ENCODE measurements at regions not wholly inside any gene's neighbourhood (a gene's known extent, or its start where the extent isn't known, plus 50 kb on each side); places are given as distances from the start of the nearest gene placed in this dataset.

GRCh38 chrX:14291666-14292500, 237.5 kb upstream of the GLRA2 start:
- CTCF ChIA-PET: no interaction called here
- H3K9me3 Mint-ChIP-seq: peaks cover 0 to 11% (median 4%) of the 10 kb centered on the region in 3 donors
- no peak overlapping the region for H3K27ac Mint-ChIP-seq
- no peak overlapping the region for H3K27ac ChIP-seq (ENCODE audit: low read length)
- POLR2A ChIA-PET: no interaction called here
- ATAC-seq (replicated peaks in 1 of 4): no peak
- H3K4me3 ChIP-seq (ENCODE audit: control insufficient read depth in 1 of 2, extremely low read depth in 1 of 2, low read length in 1 of 2): no peak overlapping the region
- no peaks in the 10 kb centered on the region for H3K4me1 ChIP-seq (ENCODE audit: control insufficient read depth in 1 of 2, extremely low read depth in 1 of 2, insufficient read depth in 2 of 2, low read length in 2 of 2)
- no peaks in the 10 kb centered on the region for H3K36me3 ChIP-seq (ENCODE audit: control insufficient read depth in 2 of 2, extremely low read depth in 1 of 2, insufficient read depth in 1 of 2, low read length in 1 of 2)
- H3K27me3 Mint-ChIP-seq: peaks cover 0 to 3% of the 10 kb centered on the region in 2 donors
- H3K36me3 Mint-ChIP-seq: no peaks in the 10 kb centered on the region
- no peaks in the 10 kb centered on the region for H3K4me1 Mint-ChIP-seq
- H3K4me3 Mint-ChIP-seq: no peak overlapping the region
- H3K27me3 ChIP-seq (replicated peaks in 1 of 2; ENCODE audit: control insufficient read depth in 2 of 2, extremely low read depth in 1 of 2, insufficient read depth in 2 of 2, low read length in 1 of 2): no peaks in the 10 kb centered on the region
- no peaks in the 10 kb centered on the region for H3K9me3 ChIP-seq
- WGBS (ENCODE audit: insufficient coverage): 63% methylated on average over 1 of the region's 10 CpGs
- no peak for DNase-seq

GRCh38 chrX:14290335-14290734, 239.0 kb upstream of the GLRA2 start:
- Histone ChIP-seq H3K4me1 (ENCODE audit: control insufficient read depth in 1 of 2, extremely low read depth in 1 of 2, insufficient read depth in 2 of 2, low read length in 2 of 2) (no peaks in the 10 kb centered on the region), H3K36me3 (ENCODE audit: control insufficient read depth in 2 of 2, extremely low read depth in 1 of 2, insufficient read depth in 1 of 2, low read length in 1 of 2) (no peaks in the 10 kb centered on the region), H3K4me3 (ENCODE audit: control insufficient read depth in 1 of 2, extremely low read depth in 1 of 2, low read length in 1 of 2) (no peak overlapping the region), H3K27me3 (replicated peaks in 1 of 2; ENCODE audit: control insufficient read depth in 2 of 2, extremely low read depth in 1 of 2, insufficient read depth in 2 of 2, low read length in 1 of 2) (no peaks in the 10 kb centered on the region), H3K27ac (ENCODE audit: low read length) (no peak overlapping the region), H3K9me3 (no peaks in the 10 kb centered on the region)
- CTCF ChIA-PET: no interaction called here
- Mint-ChIP-seq H3K9me3 (peaks cover 0 to 11% (median 4%) of the 10 kb centered on the region in 3 donors), H3K27ac (no peak overlapping the region), H3K4me1 (no peaks in the 10 kb centered on the region), H3K36me3 (no peaks in the 10 kb centered on the region), H3K4me3 (no peak overlapping the region), H3K27me3 (peaks cover 0 to 3% of the 10 kb centered on the region in 2 donors)
- POLR2A ChIA-PET: no interaction called here
- no peak for ATAC-seq (replicated peaks in 1 of 4)
- WGBS (ENCODE audit: insufficient coverage): no CpG with 5 or more reads among the region's 2 CpGs
- no peak for DNase-seq

GRCh38 chrX:14274691-14275090, 245.0 kb upstream of the GEMIN8 start:
- Histone ChIP-seq H3K4me3 (ENCODE audit: control insufficient read depth in 1 of 2, extremely low read depth in 1 of 2, low read length in 1 of 2) (no peak overlapping the region), H3K9me3 (no peaks in the 10 kb centered on the region), H3K27ac (ENCODE audit: low read length) (no peak overlapping the region), H3K27me3 (replicated peaks in 1 of 2; ENCODE audit: control insufficient read depth in 2 of 2, extremely low read depth in 1 of 2, insufficient read depth in 2 of 2, low read length in 1 of 2) (no peaks in the 10 kb centered on the region), H3K36me3 (ENCODE audit: control insufficient read depth in 2 of 2, extremely low read depth in 1 of 2, insufficient read depth in 1 of 2, low read length in 1 of 2) (no peaks in the 10 kb centered on the region), H3K4me1 (ENCODE audit: control insufficient read depth in 1 of 2, extremely low read depth in 1 of 2, insufficient read depth in 2 of 2, low read length in 2 of 2) (no peaks in the 10 kb centered on the region)
- ATAC-seq (replicated peaks in 1 of 4) (no peak), DNase-seq (no peak)
- Mint-ChIP-seq H3K9me3 (peaks cover 0 to 3% (median 3%) of the 10 kb centered on the region in 3 donors), H3K27ac (no peak overlapping the region), H3K4me1 (no peaks in the 10 kb centered on the region), H3K36me3 (no peaks in the 10 kb centered on the region), H3K27me3 (peaks cover 0 to 3% of the 10 kb centered on the region in 2 donors), H3K4me3 (no peak overlapping the region)
- ChIA-PET POLR2A (no interaction called here), CTCF (no interaction called here)
- no CpG with 5 or more reads among the region's 1 CpG for WGBS (ENCODE audit: insufficient coverage)

- POLR2A ChIA-PET: interaction anchor here in 1 of 2 donors (0.6 kb wide), 1 partner anchor 95 kb away, joined by 3 read pairs; no protein-coding TSS in a partner anchor
- DNase-seq (no peak), ATAC-seq (replicated peaks in 1 of 4) (no peak)
- Histone ChIP-seq H3K27ac (ENCODE audit: low read length) (no peak overlapping the region), H3K4me3 (ENCODE audit: control insufficient read depth in 1 of 2, extremely low read depth in 1 of 2, low read length in 1 of 2) (no peak overlapping the region), H3K36me3 (ENCODE audit: control insufficient read depth in 2 of 2, extremely low read depth in 1 of 2, insufficient read depth in 1 of 2, low read length in 1 of 2) (no peaks in the 10 kb centered on the region), H3K9me3 (no peaks in the 10 kb centered on the region), H3K27me3 (replicated peaks in 1 of 2; ENCODE audit: control insufficient read depth in 2 of 2, extremely low read depth in 1 of 2, insufficient read depth in 2 of 2, low read length in 1 of 2) (no peaks in the 10 kb centered on the region), H3K4me1 (ENCODE audit: control insufficient read depth in 1 of 2, extremely low read depth in 1 of 2, insufficient read depth in 2 of 2, low read length in 2 of 2) (no peaks in the 10 kb centered on the region)
- H3K27me3 Mint-ChIP-seq: peaks cover 3 to 21% of the 10 kb centered on the region in 2 donors
- H3K4me3 Mint-ChIP-seq: no peak overlapping the region
- H3K27ac Mint-ChIP-seq: no peak overlapping the region
- no peaks in the 10 kb centered on the region for H3K4me1 Mint-ChIP-seq
- no peaks in the 10 kb centered on the region for H3K36me3 Mint-ChIP-seq
- H3K9me3 Mint-ChIP-seq: peaks cover 0 to 8% (median 0%) of the 10 kb centered on the region in 3 donors
- CTCF ChIA-PET: no interaction called here
Measured at GRCh38 chrX:14267216-14267615, 237.5 kb upstream of the GEMIN8 start.

- no peaks in the 10 kb centered on the region for H3K27me3 ChIP-seq (replicated peaks in 1 of 2; ENCODE audit: control insufficient read depth in 2 of 2, extremely low read depth in 1 of 2, insufficient read depth in 2 of 2, low read length in 1 of 2)
- H3K4me1 Mint-ChIP-seq: no peaks in the 10 kb centered on the region
- H3K36me3 ChIP-seq (ENCODE audit: control insufficient read depth in 2 of 2, extremely low read depth in 1 of 2, insufficient read depth in 1 of 2, low read length in 1 of 2): no peaks in the 10 kb centered on the region
- no peaks in the 10 kb centered on the region for H3K36me3 Mint-ChIP-seq
- H3K27me3 Mint-ChIP-seq: peaks cover 3 to 21% of the 10 kb centered on the region in 2 donors
- no peak overlapping the region for H3K27ac Mint-ChIP-seq
- H3K9me3 ChIP-seq: no peaks in the 10 kb centered on the region
- no peaks in the 10 kb centered on the region for H3K4me1 ChIP-seq (ENCODE audit: control insufficient read depth in 1 of 2, extremely low read depth in 1 of 2, insufficient read depth in 2 of 2, low read length in 2 of 2)
- DNase-seq (no peak), ATAC-seq (replicated peaks in 1 of 4) (no peak)
- H3K4me3 Mint-ChIP-seq: no peak overlapping the region
- H3K27ac ChIP-seq (ENCODE audit: low read length): no peak overlapping the region
- CTCF ChIA-PET: no interaction called here
- H3K4me3 ChIP-seq (ENCODE audit: control insufficient read depth in 1 of 2, extremely low read depth in 1 of 2, low read length in 1 of 2): no peak overlapping the region
- WGBS (ENCODE audit: insufficient coverage): no CpG with 5 or more reads among the region's 1 CpG
- H3K9me3 Mint-ChIP-seq: peaks cover 0 to 8% (median 0%) of the 10 kb centered on the region in 3 donors
- POLR2A ChIA-PET: no interaction called here
Measured at GRCh38 chrX:14266705-14267104, 237.0 kb upstream of the GEMIN8 start.

GRCh38 chrX:14243823-14244222, 214.1 kb upstream of the GEMIN8 start:
- ATAC-seq (replicated peaks in 1 of 4): no peak
- WGBS (ENCODE audit: insufficient coverage): 75% methylated on average over 16 of the region's 33 CpGs
- CTCF ChIA-PET: interaction anchor here in 1 of 2 donors (0.6 kb wide), 1 partner anchor 106 kb away, joined by 3 read pairs; no protein-coding TSS in a partner anchor
- peaks cover 0 to 4% (median 0%) of the 10 kb centered on the region in 3 donors for H3K9me3 Mint-ChIP-seq
- H3K36me3 ChIP-seq (ENCODE audit: control insufficient read depth in 2 of 2, extremely low read depth in 1 of 2, insufficient read depth in 1 of 2, low read length in 1 of 2): no peaks in the 10 kb centered on the region
- POLR2A ChIA-PET: no interaction called here
- no peaks in the 10 kb centered on the region for H3K9me3 ChIP-seq
- no peak overlapping the region for H3K4me3 Mint-ChIP-seq
- no peak overlapping the region for H3K27ac Mint-ChIP-seq
- H3K36me3 Mint-ChIP-seq: no peaks in the 10 kb centered on the region
- no peaks in the 10 kb centered on the region for H3K4me1 ChIP-seq (ENCODE audit: control insufficient read depth in 1 of 2, extremely low read depth in 1 of 2, insufficient read depth in 2 of 2, low read length in 2 of 2)
- no peak for DNase-seq
- H3K27me3 Mint-ChIP-seq: peaks cover 0 to 10% of the 10 kb centered on the region in 2 donors
- no peak overlapping the region for H3K4me3 ChIP-seq (ENCODE audit: control insufficient read depth in 1 of 2, extremely low read depth in 1 of 2, low read length in 1 of 2)
- H3K27ac ChIP-seq (ENCODE audit: low read length): no peak overlapping the region
- no peaks in the 10 kb centered on the region for H3K4me1 Mint-ChIP-seq
- no peaks in the 10 kb centered on the region for H3K27me3 ChIP-seq (replicated peaks in 1 of 2; ENCODE audit: control insufficient read depth in 2 of 2, extremely low read depth in 1 of 2, insufficient read depth in 2 of 2, low read length in 1 of 2)

Data from T-cell (primary cell).